Right cardiac atrium (tissue), 5 donors: ENCODE measurements at regions not wholly inside any gene's neighbourhood (a gene's known extent, or its start where the extent isn't known, plus 50 kb on each side); places are given as distances from the start of the nearest gene placed in this dataset.

Experiments used
- ATAC-seq, 2 donors: fragments of 200-7000 bp; cut with Tn5 transposase; one replicate each; pipeline versions ENCODE4 v1.8.0 to v1.9.1; 2020; ENCODE audit warnings: moderate library complexity in 2 of 2, mild to moderate bottlenecking in 1 of 2
- DNase-seq, 3 donors: peaks; one replicate each; pipeline ENCODE4 v3.0.0-alpha.2; 2020
- H3K27ac ChIP-seq: one replicate; pipeline ENCODE4 v1.5.1; 2013; ENCODE audit warnings: mild to moderate bottlenecking, low read length, control low read depth, moderate library complexity
- H3K27me3 ChIP-seq: one replicate; pipeline ENCODE4 v1.6.1; 2013; ENCODE audit not compliant: control insufficient read depth, insufficient read depth
- H3K4me1 ChIP-seq: one replicate; pipeline ENCODE4 v1.6.1; 2013; ENCODE audit warnings: low read length; ENCODE audit not compliant: control insufficient read depth, insufficient read depth
- H3K4me3 ChIP-seq: one replicate; pipeline ENCODE4 v1.5.1; 2013; ENCODE audit warnings: low read length, control low read depth
- H3K9me3 ChIP-seq: one replicate; pipeline ENCODE4 v1.6.1; 2013; ENCODE audit warnings: low read length; ENCODE audit not compliant: control insufficient read depth
- WGBS: extraction: QIAGEN DNeasy Blood & Tissue Kit; methylation state at CpG from one replicate; pipeline ENCODE4 v1.1.7; 2013; 5-methylcytosine and 5-hydroxymethylcytosine counted together
- intact Hi-C, 4 donors: fragments of 100-400 bp; cut with DNase I; formaldehyde crosslinking; loops; one replicate each; pipeline versions ENCODE4 v1.11.0 to v1.14.0; 2022 to 2023
- donor health status: healthy with polysubstance abuse.
- donor health status: DM: no; HTN: yes; CAD: no.
- donor health status: DM: no; HTN: no; CAD: no.
- donor health status: DM: no; HTN: yes; CAD: no; lungs with severe emphysema.
- donor health status: DM: yes; HTN: yes; CAD: no.

- no peaks in the 10 kb centered on the region for H3K9me3 ChIP-seq
- no peaks in the 10 kb centered on the region for H3K4me1 ChIP-seq
- H3K27ac ChIP-seq, result no peak overlapping the region
- no peaks in the 10 kb centered on the region for H3K27me3 ChIP-seq
- intact Hi-C loops, result no loop called here
- DNase-seq (no peak), ATAC-seq (no peak)
- H3K4me3 ChIP-seq, result no peak overlapping the region
- 43% methylated on average over 3 of the region's 3 CpGs for WGBS
Measured at GRCh38 chr1:186754542-186755145, 74.1 kb upstream of the PLA2G4A start.

GRCh38 chr1:186753241-186753640, 73.0 kb upstream of the PTGS2 start:
- ATAC-seq, result no peak
- Histone ChIP-seq H3K4me1 (no peaks in the 10 kb centered on the region), H3K4me3 (no peak overlapping the region), H3K9me3 (no peaks in the 10 kb centered on the region), H3K27me3 (no peaks in the 10 kb centered on the region), H3K27ac (no peak overlapping the region)
- intact Hi-C loops, result no loop called here
- DNase-seq, result no peak
- WGBS, result 86% methylated on average over 4 of the region's 4 CpGs

- WGBS, result 86% methylated on average over 1 of the region's 1 CpG
- ATAC-seq (no peak), DNase-seq (no peak)
- H3K4me1 ChIP-seq, result no peaks in the 10 kb centered on the region
- H3K4me3 ChIP-seq, result no peak overlapping the region
- no peak overlapping the region for H3K27ac ChIP-seq
- no peaks in the 10 kb centered on the region for H3K27me3 ChIP-seq
- intact Hi-C loops, result no loop called here
- no peaks in the 10 kb centered on the region for H3K9me3 ChIP-seq
Measured at GRCh38 chr1:186750257-186750656, 70.0 kb upstream of the PTGS2 start.

- 89% methylated on average over 3 of the region's 3 CpGs for WGBS
- intact Hi-C loops, result no loop called here
Measured at GRCh38 chr1:186749820-186750219, 69.6 kb upstream of the PTGS2 start.

GRCh38 chr1:186747661-186748060, 67.4 kb upstream of the PTGS2 start:
- Histone ChIP-seq H3K27me3 (no peaks in the 10 kb centered on the region), H3K27ac (no peak overlapping the region), H3K9me3 (no peaks in the 10 kb centered on the region), H3K4me1 (no peaks in the 10 kb centered on the region), H3K4me3 (no peak overlapping the region)
- WGBS, result 95% methylated on average over 2 of the region's 2 CpGs
- intact Hi-C loops, result no loop called here
- ATAC-seq, result no peak
- DNase-seq, result no peak

More at GRCh38 chr1:186749820-186750219, 69.6 kb upstream of the PTGS2 start:
- no peak for ATAC-seq
- no peak overlapping the region for H3K4me3 ChIP-seq
- no peaks in the 10 kb centered on the region for H3K9me3 ChIP-seq
- no peaks in the 10 kb centered on the region for H3K4me1 ChIP-seq
- no peak overlapping the region for H3K27ac ChIP-seq
- DNase-seq, result no peak
- H3K27me3 ChIP-seq, result no peaks in the 10 kb centered on the region

- no peak for ATAC-seq
Measured at GRCh38 chr1:186745531-186746146, 65.4 kb upstream of the PTGS2 start.

GRCh38 chr1:186741640-186742039, 61.4 kb upstream of the PTGS2 start:
- ATAC-seq, result no peak
- intact Hi-C loops, result no loop called here
- H3K4me1 ChIP-seq, result no peaks in the 10 kb centered on the region
- H3K27ac ChIP-seq, result no peak overlapping the region
- H3K9me3 ChIP-seq, result no peaks in the 10 kb centered on the region
- H3K4me3 ChIP-seq, result no peak overlapping the region
- H3K27me3 ChIP-seq, result no peaks in the 10 kb centered on the region
- 93% methylated on average over 1 of the region's 1 CpG for WGBS
- DNase-seq, result no peak

More at GRCh38 chr1:186745531-186746146, 65.4 kb upstream of the PTGS2 start:
- 53% methylated on average over 4 of the region's 4 CpGs for WGBS
- Histone ChIP-seq H3K4me1 (no peaks in the 10 kb centered on the region), H3K27me3 (no peaks in the 10 kb centered on the region), H3K27ac (no peak overlapping the region), H3K4me3 (no peak overlapping the region), H3K9me3 (no peaks in the 10 kb centered on the region)
- no peak for DNase-seq
- intact Hi-C loops, result no loop called here

GRCh38 chr1:186740324-186740723, 60.1 kb upstream of the PTGS2 start:
- WGBS, result 87% methylated on average over 2 of the region's 2 CpGs
- no peak overlapping the region for H3K27ac ChIP-seq
- H3K9me3 ChIP-seq, result no peaks in the 10 kb centered on the region
- no peaks in the 10 kb centered on the region for H3K27me3 ChIP-seq
- intact Hi-C loops, result no loop called here
- H3K4me3 ChIP-seq, result no peak overlapping the region
- no peaks in the 10 kb centered on the region for H3K4me1 ChIP-seq
- ATAC-seq, result no peak
- no peak for DNase-seq

GRCh38 chr1:186739515-186739914, 59.3 kb upstream of the PTGS2 start:
- intact Hi-C loops, result no loop called here
- Histone ChIP-seq H3K4me1 (no peaks in the 10 kb centered on the region), H3K4me3 (no peak overlapping the region), H3K9me3 (no peaks in the 10 kb centered on the region), H3K27me3 (no peaks in the 10 kb centered on the region), H3K27ac (no peak overlapping the region)
- DNase-seq (no peak), ATAC-seq (no peak)
- 95% methylated on average over 4 of the region's 4 CpGs for WGBS

GRCh38 chr1:186738926-186739325, 58.7 kb upstream of the PTGS2 start:
- no peaks in the 10 kb centered on the region for H3K27me3 ChIP-seq
- H3K4me1 ChIP-seq, result no peaks in the 10 kb centered on the region
- no peaks in the 10 kb centered on the region for H3K9me3 ChIP-seq
- DNase-seq (no peak), ATAC-seq (no peak)
- no peak overlapping the region for H3K4me3 ChIP-seq
- 75% methylated on average over 1 of the region's 1 CpG for WGBS
- no peak overlapping the region for H3K27ac ChIP-seq
- intact Hi-C loops, result no loop called here

- Histone ChIP-seq H3K4me1 (no peaks in the 10 kb centered on the region), H3K4me3 (no peak overlapping the region), H3K9me3 (peaks cover 2% of the 10 kb centered on the region), H3K27ac (no peak overlapping the region), H3K27me3 (no peaks in the 10 kb centered on the region)
- WGBS, result 93% methylated on average over 4 of the region's 4 CpGs
- intact Hi-C loops, result no loop called here
- DNase-seq (no peak), ATAC-seq (no peak)
Measured at GRCh38 chr1:186736971-186737685, 56.9 kb upstream of the PTGS2 start.
